ENCODE measurements at regions not wholly inside any gene's neighbourhood (a gene's known extent, or its start where the extent isn't known, plus 50 kb on each side); places are given as distances from the start of the nearest gene placed in this dataset.

GRCh38 chr2:6637330-6637729 is 228.4 kb downstream of the CMPK2 start:
- DNase-seq (ENCODE audit: low read depth): no peak
- TF ChIP-seq CTCF (IDR thresholded peaks at IDR 0.05; ENCODE audit: control insufficient read depth, extremely low read depth, insufficient read depth): no peak
- H3K4me3 ChIP-seq (ENCODE audit: low read depth, low read length): no peak overlapping the region

GRCh38 chr2:6639929-6640620 is 225.6 kb downstream of the CMPK2 start:
- no peak for DNase-seq (ENCODE audit: low read depth)
- TF ChIP-seq CTCF (IDR thresholded peaks at IDR 0.05; ENCODE audit: control insufficient read depth, extremely low read depth, insufficient read depth): no peak
- H3K4me3 ChIP-seq (ENCODE audit: low read depth, low read length): no peak overlapping the region

GRCh38 chr2:6640621-6641015 is 225.1 kb downstream of the CMPK2 start:
- no peak overlapping the region for H3K4me3 ChIP-seq (ENCODE audit: low read depth, low read length)
- TF ChIP-seq CTCF (IDR thresholded peaks at IDR 0.05; ENCODE audit: control insufficient read depth, extremely low read depth, insufficient read depth): no peak
- DNase-seq (ENCODE audit: low read depth): no peak

GRCh38 chr2:6641956-6642355 is 223.8 kb downstream of the CMPK2 start:
- no peak for TF ChIP-seq CTCF (IDR thresholded peaks at IDR 0.05; ENCODE audit: control insufficient read depth, extremely low read depth, insufficient read depth)
- DNase-seq (ENCODE audit: low read depth): no peak
- H3K4me3 ChIP-seq (ENCODE audit: low read depth, low read length): no peak overlapping the region

- TF ChIP-seq CTCF (IDR thresholded peaks at IDR 0.05; ENCODE audit: control insufficient read depth, extremely low read depth, insufficient read depth): no peak
- DNase-seq (ENCODE audit: low read depth): peak; percentile 19
- H3K4me3 ChIP-seq (ENCODE audit: low read depth, low read length): no peak overlapping the region
Observed at GRCh38 chr2:6644261-6644660, 221.4 kb downstream of the CMPK2 start.

- H3K4me3 ChIP-seq (ENCODE audit: low read depth, low read length): no peak overlapping the region
- no peak for DNase-seq (ENCODE audit: low read depth)
- TF ChIP-seq CTCF (IDR thresholded peaks at IDR 0.05; ENCODE audit: control insufficient read depth, extremely low read depth, insufficient read depth): no peak
Observed at GRCh38 chr2:6645004-6645403, 220.7 kb downstream of the CMPK2 start.

- TF ChIP-seq CTCF (IDR thresholded peaks at IDR 0.05; ENCODE audit: control insufficient read depth, extremely low read depth, insufficient read depth): no peak
- H3K4me3 ChIP-seq (ENCODE audit: low read depth, low read length): no peak overlapping the region
- DNase-seq (ENCODE audit: low read depth): no peak
Observed at GRCh38 chr2:6645672-6646071, 220.0 kb downstream of the CMPK2 start.
